GM20000 (cell line): ENCODE measurements at regions not wholly inside any gene's neighbourhood (a gene's known extent, or its start where the extent isn't known, plus 50 kb on each side); places are given as distances from the start of the nearest gene placed in this dataset.

Experiments
- DNase-seq: peaks from one replicate; pipeline ENCODE4 v3.0.0; 2012; ENCODE audit warnings: low spot score
- CTCF ChIP-seq: IDR thresholded peaks from 2 replicates; pipeline ENCODE4 v1.5.1; 2012; ENCODE audit warnings: mild to moderate bottlenecking, control low read depth; ENCODE audit errors: extremely low read depth, missing control alignments

DNA sequence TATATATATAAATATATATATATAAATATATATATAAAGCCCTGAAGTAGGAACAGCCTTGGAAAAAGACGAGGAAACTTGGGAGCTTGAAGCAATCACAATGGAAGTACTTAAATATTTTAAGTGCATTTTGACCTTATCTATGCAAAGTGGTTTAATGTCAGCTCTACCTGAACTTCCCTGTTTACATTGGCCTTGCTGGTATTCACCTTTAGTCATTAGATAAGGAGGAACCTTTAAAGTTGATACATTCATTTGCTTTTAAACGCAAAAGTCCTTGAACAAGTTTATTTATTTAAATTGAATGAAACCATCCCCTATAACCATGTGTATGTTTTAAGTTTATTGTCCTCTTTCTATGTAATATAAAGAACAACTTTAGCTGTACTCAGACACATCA, 166.7 kb upstream of the ANKRD50 start:
- no peak for DNase-seq
- TF ChIP-seq CTCF, result no peak

- no peak for DNase-seq
- TF ChIP-seq CTCF, result no peak
Measured at GRCh38 chr4:124874172-124874450, 161.6 kb upstream of the ANKRD50 start.

- TF ChIP-seq CTCF, result no peak
Measured at GRCh38 chr4:124873361-124874171, 161.0 kb upstream of the ANKRD50 start.

GRCh38 chr4:124872659-124873058, 160.1 kb upstream of the ANKRD50 start:
- TF ChIP-seq CTCF, result no peak

More at GRCh38 chr4:124873361-124874171, 161.0 kb upstream of the ANKRD50 start:
- no peak for DNase-seq

DNA sequence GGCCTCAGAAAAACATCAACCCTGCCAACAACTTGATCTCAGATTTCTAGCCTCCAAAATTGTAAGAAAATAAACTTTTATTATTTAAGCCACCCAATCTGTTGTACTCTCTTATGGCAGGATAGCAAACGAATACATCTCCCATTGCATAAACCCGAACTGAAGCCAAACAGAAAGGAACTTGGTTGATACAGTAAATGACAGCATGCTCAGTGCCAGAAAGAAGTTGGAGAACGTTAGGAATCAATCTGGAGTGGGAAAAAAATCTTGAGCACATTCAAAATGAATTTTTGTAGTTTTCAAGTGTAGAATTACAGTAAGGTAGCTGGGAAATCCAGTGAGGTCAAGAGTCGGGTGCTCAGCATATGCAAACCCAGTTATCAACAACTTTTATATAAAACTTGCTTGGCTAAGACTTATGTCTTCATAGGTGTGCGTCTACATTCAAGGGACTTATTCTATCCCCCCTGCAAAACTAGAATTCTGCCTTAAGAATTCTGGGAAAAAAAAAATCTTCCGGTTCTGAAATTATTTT, 157.5 kb upstream of the ANKRD50 start:
- no peak for TF ChIP-seq CTCF
- DNase-seq, result no peak

More at GRCh38 chr4:124872659-124873058, 160.1 kb upstream of the ANKRD50 start:
- DNase-seq, result no peak

DNA sequence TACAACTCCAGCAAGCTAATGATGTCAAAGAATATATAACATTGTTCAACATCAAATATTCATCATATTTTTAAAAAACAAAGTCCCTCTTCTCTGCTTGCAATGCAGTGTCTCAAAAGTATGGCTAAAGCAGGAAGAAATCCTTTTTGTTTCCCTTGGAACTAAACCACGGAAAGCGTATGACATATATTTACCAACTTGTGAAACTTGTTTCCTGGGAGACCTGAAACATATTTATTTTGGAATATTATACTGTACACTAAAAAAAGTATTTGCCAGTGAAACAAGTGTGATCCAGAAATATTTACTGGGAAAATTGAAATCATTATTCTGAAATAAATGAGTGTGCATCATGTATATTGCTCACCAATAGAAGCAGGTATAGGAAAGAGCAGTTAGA, 156.0 kb upstream of the ANKRD50 start:
- TF ChIP-seq CTCF, result no peak

GRCh38 chr4:124867536-124867935, 155.0 kb upstream of the ANKRD50 start:
- no peak for DNase-seq
- no peak for TF ChIP-seq CTCF

More for the DNA sequence above, 156.0 kb upstream of the ANKRD50 start:
- no peak for DNase-seq
